NCI-H748 treated with DMSO at 0.1 percent for 48 hours (cell line): ENCODE measurements at regions not wholly inside any gene's neighbourhood (a gene's known extent, or its start where the extent isn't known, plus 50 kb on each side); places are given as distances from the start of the nearest gene placed in this dataset.
"Not testable (repeated sequence)": the region's sequence is repeated elsewhere in the genome, so short reads cannot be mapped to it uniquely, and the experiment has no call there.

Experiments used
- DNase-seq: peaks from one replicate; lab custom pipeline; 2025; lab: John Stamatoyannopoulos, UW

GRCh38 chr4:31649878-31650277 is 929.7 kb downstream of the PCDH7 start:
- DNase-seq = no peak

- no peak for DNase-seq
These were observed 931.4 kb downstream of the PCDH7 start for GRCh38 chr4:31651541-31651940.

- DNase-seq = no peak
These were observed 935.2 kb downstream of the PCDH7 start for GRCh38 chr4:31655328-31655727.

- no peak for DNase-seq
These were observed 937.8 kb downstream of the PCDH7 start for GRCh38 chr4:31657859-31658570.

- DNase-seq = no peak
These were observed 940.7 kb downstream of the PCDH7 start for GRCh38 chr4:31660916-31661315.

GRCh38 chr4:31662951-31663350 is 942.8 kb downstream of the PCDH7 start:
- no peak for DNase-seq

GRCh38 chr4:31667686-31668085 is 947.5 kb downstream of the PCDH7 start:
- DNase-seq = no peak

GRCh38 chr4:31674313-31674947 is 954.3 kb downstream of the PCDH7 start:
- no peak for DNase-seq

GRCh38 chr4:31678356-31678755 is 958.2 kb downstream of the PCDH7 start:
- DNase-seq = no peak

GRCh38 chr4:31682796-31683195 is 962.6 kb downstream of the PCDH7 start:
- DNase-seq = no peak

GRCh38 chr4:31687717-31688342 is 967.7 kb downstream of the PCDH7 start:
- no peak for DNase-seq

- no peak for DNase-seq
These were observed 972.3 kb downstream of the PCDH7 start for GRCh38 chr4:31692399-31692940.

- no peak for DNase-seq
These were observed 981.1 kb downstream of the PCDH7 start for GRCh38 chr4:31701256-31701655.

GRCh38 chr4:31702326-31702725 is 982.2 kb downstream of the PCDH7 start:
- DNase-seq = no peak

GRCh38 chr4:31714238-31714637 is 994.1 kb downstream of the PCDH7 start:
- DNase-seq = no peak

GRCh38 chr4:31715302-31715701 is 995.1 kb downstream of the PCDH7 start:
- DNase-seq = no peak

GRCh38 chr4:31727030-31727429 is 1006.9 kb downstream of the PCDH7 start:
- DNase-seq = no peak

GRCh38 chr4:31735004-31735403 is 1014.8 kb downstream of the PCDH7 start:
- DNase-seq = no peak

- DNase-seq = no peak
These were observed 1017.2 kb downstream of the PCDH7 start for GRCh38 chr4:31737419-31737818.

GRCh38 chr4:31741326-31741725 is 1021.2 kb downstream of the PCDH7 start:
- DNase-seq = no peak

GRCh38 chr4:31748382-31748781 is 1028.2 kb downstream of the PCDH7 start:
- no peak for DNase-seq

GRCh38 chr4:31750581-31750980 is 1030.4 kb downstream of the PCDH7 start:
- DNase-seq = not testable (repeated sequence)

GRCh38 chr4:31755751-31756150 is 1035.6 kb downstream of the PCDH7 start:
- no peak for DNase-seq
